HL-60 (cell line): ENCODE measurements at regions not wholly inside any gene's neighbourhood (a gene's known extent, or its start where the extent isn't known, plus 50 kb on each side); places are given as distances from the start of the nearest gene placed in this dataset.

Experiments
- GABPA ChIP-seq: IDR thresholded peaks from 2 replicates; pipeline ENCODE4 v1.6.1; 2012; ENCODE audit warnings: low read depth
- POLR2AphosphoS5 ChIP-seq: IDR thresholded peaks from 2 replicates; pipeline ENCODE4 v1.6.1; 2012; ENCODE audit warnings: low read depth
- TF ChIP-seq, protein P1 (sequence below): IDR thresholded peaks from one replicate; pipeline ENCODE4 v1.5.1; 2011; ENCODE audit warnings: low read length, control low read depth, inconsistent platforms; ENCODE audit not compliant: insufficient read depth

DNA sequence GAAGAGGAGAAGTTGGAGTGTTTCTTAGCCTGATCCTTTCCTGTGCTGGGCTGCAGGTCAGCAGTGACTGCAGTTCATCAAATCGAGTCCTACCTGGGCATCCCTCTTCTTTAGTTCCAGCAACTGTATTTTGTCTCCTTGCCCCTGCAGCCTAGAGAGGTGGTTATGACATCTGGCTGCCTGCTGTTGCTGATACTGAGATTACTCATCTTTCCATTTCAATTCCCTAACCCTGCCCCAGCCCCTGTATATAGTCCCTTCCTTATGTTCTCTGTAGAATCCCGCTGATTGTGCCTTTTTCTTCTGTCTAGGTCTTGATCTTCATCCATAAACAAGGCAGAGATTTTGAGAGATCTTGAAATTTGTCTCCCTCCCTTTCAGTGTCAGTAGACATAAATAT lies 393.3 kb downstream of the EDEM1 start:
- TF ChIP-seq, protein P1, sequence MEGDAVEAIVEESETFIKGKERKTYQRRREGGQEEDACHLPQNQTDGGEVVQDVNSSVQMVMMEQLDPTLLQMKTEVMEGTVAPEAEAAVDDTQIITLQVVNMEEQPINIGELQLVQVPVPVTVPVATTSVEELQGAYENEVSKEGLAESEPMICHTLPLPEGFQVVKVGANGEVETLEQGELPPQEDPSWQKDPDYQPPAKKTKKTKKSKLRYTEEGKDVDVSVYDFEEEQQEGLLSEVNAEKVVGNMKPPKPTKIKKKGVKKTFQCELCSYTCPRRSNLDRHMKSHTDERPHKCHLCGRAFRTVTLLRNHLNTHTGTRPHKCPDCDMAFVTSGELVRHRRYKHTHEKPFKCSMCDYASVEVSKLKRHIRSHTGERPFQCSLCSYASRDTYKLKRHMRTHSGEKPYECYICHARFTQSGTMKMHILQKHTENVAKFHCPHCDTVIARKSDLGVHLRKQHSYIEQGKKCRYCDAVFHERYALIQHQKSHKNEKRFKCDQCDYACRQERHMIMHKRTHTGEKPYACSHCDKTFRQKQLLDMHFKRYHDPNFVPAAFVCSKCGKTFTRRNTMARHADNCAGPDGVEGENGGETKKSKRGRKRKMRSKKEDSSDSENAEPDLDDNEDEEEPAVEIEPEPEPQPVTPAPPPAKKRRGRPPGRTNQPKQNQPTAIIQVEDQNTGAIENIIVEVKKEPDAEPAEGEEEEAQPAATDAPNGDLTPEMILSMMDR = no peak
- TF ChIP-seq POLR2AphosphoS5 (no peak), GABPA (no peak)
